ENCODE measurements at regions not wholly inside any gene's neighbourhood (a gene's known extent, or its start where the extent isn't known, plus 50 kb on each side); places are given as distances from the start of the nearest gene placed in this dataset.

- WGBS, 4 donors, result 38 to 67% (median 49%) methylated on average over 2 of the region's 2 CpGs
- intact Hi-C loops (cut with DNase I), result no loop called here
Observed at GRCh38 chr20:51310216-51310615, 232.3 kb downstream of the NFATC2 start.

GRCh38 chr20:51309128-51309527 lies 233.4 kb downstream of the NFATC2 start:
- H3K27me3 ChIP-seq, result no peaks in the 10 kb centered on the region
- H3K4me1 ChIP-seq (replicated peaks in 1 of 2), result no peaks in the 10 kb centered on the region
- no peak overlapping the region for H3K27ac ChIP-seq
- 81 to 95% (median 84%) methylated on average over 2 of the region's 2 CpGs for WGBS, 4 donors
- intact Hi-C loops (cut with DNase I), result loop anchor here (5.0 to 10.0 kb wide), 3 partner anchors 322 to 514 kb away; partner anchors contain the start of gene BCAS4 (in 2 of the 2)
- no peak for DNase-seq
- no peaks in the 10 kb centered on the region for H3K9me3 ChIP-seq (replicated peaks in 1 of 3)
- no peak overlapping the region for H3K4me3 ChIP-seq
- H3K36me3 ChIP-seq (replicated peaks in 1 of 2), result no peaks in the 10 kb centered on the region
- no peak for TF ChIP-seq POLR2A (IDR thresholded peaks at IDR 0.05)
- TF ChIP-seq, protein P1, sequence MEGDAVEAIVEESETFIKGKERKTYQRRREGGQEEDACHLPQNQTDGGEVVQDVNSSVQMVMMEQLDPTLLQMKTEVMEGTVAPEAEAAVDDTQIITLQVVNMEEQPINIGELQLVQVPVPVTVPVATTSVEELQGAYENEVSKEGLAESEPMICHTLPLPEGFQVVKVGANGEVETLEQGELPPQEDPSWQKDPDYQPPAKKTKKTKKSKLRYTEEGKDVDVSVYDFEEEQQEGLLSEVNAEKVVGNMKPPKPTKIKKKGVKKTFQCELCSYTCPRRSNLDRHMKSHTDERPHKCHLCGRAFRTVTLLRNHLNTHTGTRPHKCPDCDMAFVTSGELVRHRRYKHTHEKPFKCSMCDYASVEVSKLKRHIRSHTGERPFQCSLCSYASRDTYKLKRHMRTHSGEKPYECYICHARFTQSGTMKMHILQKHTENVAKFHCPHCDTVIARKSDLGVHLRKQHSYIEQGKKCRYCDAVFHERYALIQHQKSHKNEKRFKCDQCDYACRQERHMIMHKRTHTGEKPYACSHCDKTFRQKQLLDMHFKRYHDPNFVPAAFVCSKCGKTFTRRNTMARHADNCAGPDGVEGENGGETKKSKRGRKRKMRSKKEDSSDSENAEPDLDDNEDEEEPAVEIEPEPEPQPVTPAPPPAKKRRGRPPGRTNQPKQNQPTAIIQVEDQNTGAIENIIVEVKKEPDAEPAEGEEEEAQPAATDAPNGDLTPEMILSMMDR (IDR thresholded peaks at IDR 0.05), result no peak

More at GRCh38 chr20:51310216-51310615, 232.3 kb downstream of the NFATC2 start:
- no peak overlapping the region for H3K27ac ChIP-seq
- no peaks in the 10 kb centered on the region for H3K9me3 ChIP-seq (replicated peaks in 1 of 3)
- DNase-seq, result peak in 3 of 7 donors; percentile 14 to 47 (median 39)
- TF ChIP-seq, protein P1 (IDR thresholded peaks at IDR 0.05), result no peak
- TF ChIP-seq POLR2A (IDR thresholded peaks at IDR 0.05), result no peak
- H3K4me1 ChIP-seq (replicated peaks in 1 of 2), result no peaks in the 10 kb centered on the region
- H3K36me3 ChIP-seq (replicated peaks in 1 of 2), result no peaks in the 10 kb centered on the region
- H3K4me3 ChIP-seq, result no peak overlapping the region
- no peaks in the 10 kb centered on the region for H3K27me3 ChIP-seq

DNA sequence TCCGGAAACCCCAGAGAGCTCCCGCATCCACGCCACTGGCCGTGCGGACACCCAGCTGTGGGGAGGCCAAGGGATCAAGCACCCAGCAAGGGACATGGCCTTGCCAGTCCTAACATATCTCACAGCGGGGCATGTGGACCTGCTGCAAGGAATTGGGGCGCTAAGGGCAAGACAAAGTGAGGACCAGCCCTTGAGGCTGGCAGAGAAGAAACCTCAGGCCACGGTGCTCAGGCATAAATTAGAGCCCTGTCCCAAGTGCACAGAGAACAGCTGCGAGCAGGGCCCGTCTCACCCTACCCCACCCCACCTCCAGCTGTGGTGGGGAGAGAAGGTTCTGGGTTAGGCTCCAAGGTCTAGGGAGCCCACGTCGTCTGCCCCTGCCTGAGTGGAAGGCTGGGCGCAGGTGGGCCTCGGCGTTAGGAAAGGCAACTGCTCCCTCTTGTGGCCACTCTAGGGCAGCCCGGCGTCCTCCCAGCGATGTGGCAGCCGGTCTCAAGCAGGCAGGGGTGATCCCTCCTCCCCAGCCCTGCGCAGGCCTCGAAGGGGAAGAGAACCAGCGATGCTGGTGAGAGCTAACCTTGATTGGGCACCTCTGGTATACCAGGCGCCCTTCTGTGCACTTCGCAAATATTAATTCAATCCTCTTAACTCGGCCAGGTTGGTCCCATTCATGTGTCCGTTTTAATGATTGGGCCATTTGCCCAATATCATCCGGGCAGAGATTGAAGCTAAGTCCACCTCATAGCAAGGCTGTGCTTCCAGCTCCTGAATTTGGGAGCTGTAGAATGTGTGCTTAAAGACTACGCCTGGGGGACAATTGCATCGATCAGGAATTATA lies 235.8 kb downstream of the NFATC2 start:
- Histone ChIP-seq H3K27ac (no peak overlapping the region), H3K27me3 (no peaks in the 10 kb centered on the region), H3K9me3 (replicated peaks in 1 of 3) (no peaks in the 10 kb centered on the region), H3K36me3 (replicated peaks in 1 of 2) (no peaks in the 10 kb centered on the region), H3K4me1 (replicated peaks in 1 of 2) (no peaks in the 10 kb centered on the region), H3K4me3 (no peak overlapping the region)
- no peak for TF ChIP-seq POLR2A (IDR thresholded peaks at IDR 0.05)
- TF ChIP-seq, protein P1 (IDR thresholded peaks at IDR 0.05), result peak; percentile 70 to 89 (median 86)
- DNase-seq, result peak; percentile 44 to 86 (median 74)
- WGBS, 4 donors, result 31 to 46% (median 32%) methylated on average over 17 to 29 of the region's 29 CpGs
- intact Hi-C loops (cut with DNase I), result loop anchor here (2.0 to 10.0 kb wide), 4 partner anchors 319 to 512 kb away; partner anchors contain the start of gene BCAS4 (in 2 of the 2)

GRCh38 chr20:51306081-51306480 lies 236.4 kb downstream of the NFATC2 start:
- H3K27me3 ChIP-seq, result no peaks in the 10 kb centered on the region
- TF ChIP-seq, protein P1 (IDR thresholded peaks at IDR 0.05), result no peak
- no peak for TF ChIP-seq POLR2A (IDR thresholded peaks at IDR 0.05)
- H3K36me3 ChIP-seq (replicated peaks in 1 of 2), result no peaks in the 10 kb centered on the region
- no peak overlapping the region for H3K27ac ChIP-seq
- DNase-seq, result no peak
- intact Hi-C loops (cut with DNase I), result loop anchor here (2.0 to 10.0 kb wide), 4 partner anchors 319 to 511 kb away; partner anchors contain the start of gene BCAS4 (in 2 of the 2)
- no peak overlapping the region for H3K4me3 ChIP-seq
- no peaks in the 10 kb centered on the region for H3K9me3 ChIP-seq (replicated peaks in 1 of 3)
- no peaks in the 10 kb centered on the region for H3K4me1 ChIP-seq (replicated peaks in 1 of 2)
- WGBS, 4 donors, result 63 to 76% (median 71%) methylated on average over 8 of the region's 8 CpGs

All from adrenal gland (tissue), 9 donors.